ENCODE measurements at regions not wholly inside any gene's neighbourhood (a gene's known extent, or its start where the extent isn't known, plus 50 kb on each side); places are given as distances from the start of the nearest gene placed in this dataset.
"Not testable (repeated sequence)": the region's sequence is repeated elsewhere in the genome, so short reads cannot be mapped to it uniquely, and the experiment has no call there.

DNA sequence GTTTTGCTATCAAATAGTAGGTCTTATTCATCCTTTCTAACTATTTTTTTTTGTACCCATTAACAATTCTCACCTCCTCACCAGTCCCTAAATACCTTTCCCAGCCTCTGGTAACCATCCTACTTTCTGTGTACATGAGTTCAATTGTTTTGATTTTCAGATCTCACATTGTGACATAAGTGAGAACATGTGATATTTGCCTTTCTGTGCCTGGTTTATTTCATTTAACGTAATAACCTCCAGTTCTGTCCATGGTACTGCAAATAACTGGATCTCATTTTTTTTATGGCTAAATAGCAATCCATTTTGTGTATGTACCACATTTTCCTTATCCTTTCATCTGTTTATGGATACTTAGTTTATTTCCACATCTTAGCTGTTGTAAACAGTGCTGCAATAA is 181.9 kb upstream of the KIF2B start:
- in situ Hi-C loops (cut with HindIII; ENCODE audit: low sequenced_read_pairs), result no loop called here

DNA sequence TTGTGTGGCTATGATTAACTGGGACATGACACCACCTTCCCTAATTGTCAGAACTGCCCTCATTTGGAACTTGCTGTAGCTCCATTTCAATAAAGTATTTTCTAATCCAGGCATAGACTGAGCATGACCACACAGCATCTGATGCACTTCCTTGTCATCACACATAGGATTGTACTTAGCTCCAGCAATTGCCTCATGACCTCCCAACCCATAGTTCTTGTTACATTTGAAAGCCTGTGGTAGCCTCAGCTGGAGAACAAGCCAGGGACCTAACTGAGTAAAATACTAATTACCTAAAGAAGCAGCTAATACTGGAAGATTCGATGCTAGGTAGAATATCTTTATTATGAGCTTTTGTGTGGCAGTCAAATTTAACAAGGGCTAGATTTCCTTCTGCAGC is 187.3 kb upstream of the KIF2B start:
- in situ Hi-C loops (cut with HindIII; ENCODE audit: low sequenced_read_pairs), result no loop called here

DNA sequence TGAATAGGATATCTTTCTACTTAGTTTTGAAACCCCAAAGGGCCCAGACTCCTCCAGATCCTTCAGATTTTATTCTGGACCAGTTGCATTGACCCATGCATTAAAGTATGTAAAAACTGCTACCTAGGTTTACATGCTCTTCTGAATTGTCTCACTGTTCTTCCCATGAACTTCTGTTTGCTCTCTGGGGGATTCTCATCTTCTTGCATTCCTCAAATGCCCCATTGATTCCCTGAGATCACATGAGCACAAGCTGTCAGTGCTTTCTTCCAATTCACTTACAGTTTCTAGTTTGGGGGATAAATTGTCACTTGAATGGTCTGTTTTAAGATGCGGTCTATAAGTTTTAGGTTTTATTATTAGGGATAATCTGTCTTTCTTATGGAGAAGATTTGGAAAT is 188.9 kb upstream of the KIF2B start:
- in situ Hi-C loops (cut with HindIII; ENCODE audit: low sequenced_read_pairs), result no loop called here

DNA sequence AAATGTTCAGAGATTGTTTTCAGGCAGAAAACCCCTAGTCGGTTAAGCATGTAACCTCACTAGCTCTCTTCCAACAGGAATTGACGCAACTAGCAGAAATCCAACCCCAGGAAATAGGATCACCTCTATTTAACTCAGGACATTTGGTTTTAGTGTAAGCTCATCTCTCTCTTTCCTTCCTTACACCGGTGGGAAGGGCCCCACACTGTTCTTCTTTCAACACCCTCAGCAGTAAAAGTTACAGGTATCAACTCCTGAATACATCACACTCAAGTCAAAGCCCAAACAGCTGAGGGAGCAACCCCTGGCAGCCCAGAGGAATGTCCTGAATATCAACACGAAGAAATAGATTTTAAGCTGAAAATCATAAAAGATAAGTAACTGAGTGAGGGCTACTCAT is 191.2 kb upstream of the KIF2B start:
- in situ Hi-C loops (cut with HindIII; ENCODE audit: low sequenced_read_pairs), result no loop called here

DNA sequence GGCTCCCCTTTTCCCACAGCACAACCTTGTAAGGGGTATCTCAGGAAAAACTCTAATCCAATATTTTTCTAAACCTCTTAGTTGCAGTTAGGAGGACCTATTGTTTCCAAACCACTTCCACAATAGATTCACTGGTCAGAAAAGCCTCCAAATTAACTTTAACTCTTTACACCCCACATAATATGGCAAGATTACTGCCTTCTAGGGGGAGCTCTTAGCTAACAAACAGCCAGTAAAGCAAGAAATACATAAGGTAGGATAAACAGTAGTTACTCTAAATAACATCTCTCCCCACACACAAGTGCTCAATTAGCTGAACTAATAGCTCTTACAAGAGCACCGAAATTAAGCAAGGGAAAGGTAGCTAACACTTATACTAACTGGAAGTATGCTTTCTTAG is 192.1 kb upstream of the KIF2B start:
- in situ Hi-C loops (cut with HindIII; ENCODE audit: low sequenced_read_pairs), result no loop called here

DNA sequence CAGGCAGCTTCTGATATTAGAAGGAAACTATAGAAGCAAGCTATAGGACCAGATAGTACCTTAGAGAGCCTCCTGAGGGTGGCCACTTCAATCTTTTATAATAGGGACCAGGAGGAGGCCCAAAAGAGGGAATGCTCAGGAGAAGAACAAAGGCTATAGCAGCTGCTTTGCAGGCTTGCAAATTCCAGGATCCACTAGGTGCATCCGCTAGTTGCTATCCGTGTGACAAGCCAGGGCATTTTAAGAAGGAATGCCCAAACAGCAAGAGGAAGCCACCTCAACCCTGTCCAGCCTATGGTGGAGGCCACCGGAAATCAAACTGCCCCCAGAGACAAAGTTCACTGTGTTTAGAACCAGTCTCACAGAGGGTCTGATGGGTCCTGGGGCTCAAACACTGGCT is 192.6 kb upstream of the KIF2B start:
- in situ Hi-C loops (cut with HindIII; ENCODE audit: low sequenced_read_pairs), result no loop called here

DNA sequence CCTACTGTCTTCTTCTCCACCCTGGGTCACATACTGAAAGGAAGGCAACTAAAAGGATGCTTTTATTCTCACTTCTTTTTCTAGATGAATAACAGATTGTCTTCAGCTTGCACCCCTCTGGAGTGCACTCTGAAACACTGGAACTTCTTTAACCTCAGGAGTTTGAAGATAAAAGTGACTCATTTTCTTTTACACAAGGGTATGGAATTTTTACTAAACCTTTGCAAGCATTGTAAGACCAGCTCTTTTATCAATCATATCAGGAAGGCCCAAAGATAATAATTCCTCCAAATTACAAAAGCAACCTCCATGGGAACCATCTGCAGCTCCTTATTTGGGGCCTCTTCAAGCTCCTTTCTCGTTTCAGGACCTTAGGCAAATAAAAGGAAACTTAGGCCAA is 193.5 kb upstream of the KIF2B start:
- in situ Hi-C loops (cut with HindIII; ENCODE audit: low sequenced_read_pairs), result no loop called here

DNA sequence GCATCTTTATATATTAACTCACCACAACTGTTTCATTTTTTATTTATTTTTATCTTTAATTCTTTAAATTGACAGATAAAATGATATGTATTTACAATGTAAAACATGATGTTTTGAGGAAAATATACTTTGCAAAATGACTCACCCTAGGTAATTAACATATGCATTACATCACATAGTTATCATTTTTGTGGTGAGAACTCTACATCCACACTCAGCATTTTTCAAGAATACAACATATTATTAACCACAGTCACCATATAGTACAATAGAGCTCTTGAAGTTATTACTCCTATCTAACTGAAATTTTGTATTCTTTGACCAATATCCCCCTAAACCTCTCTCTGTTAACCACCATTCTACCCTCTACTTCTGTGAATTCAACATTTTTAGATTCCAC is 194.7 kb upstream of the KIF2B start:
- in situ Hi-C loops (cut with HindIII; ENCODE audit: low sequenced_read_pairs), result no loop called here

DNA sequence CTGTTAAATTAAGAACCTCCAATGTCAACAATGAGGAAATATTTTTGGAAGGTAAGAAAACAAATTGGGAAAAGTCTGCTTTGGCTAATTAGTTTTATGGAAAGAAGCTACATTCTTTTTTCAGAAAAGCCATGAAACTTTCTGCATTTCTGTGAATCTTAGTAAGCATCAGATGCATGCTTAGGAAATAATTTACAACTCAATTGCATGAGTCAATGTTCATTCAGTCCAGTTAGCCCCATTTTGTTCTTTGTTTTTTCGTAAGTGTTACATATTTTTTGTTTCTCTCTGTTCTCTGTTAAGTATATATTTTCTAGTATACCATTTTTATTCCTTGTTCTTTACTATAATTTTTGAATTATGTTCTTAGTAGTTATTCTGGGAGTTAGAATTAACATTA is 195.2 kb upstream of the KIF2B start:
- in situ Hi-C loops (cut with HindIII; ENCODE audit: low sequenced_read_pairs), result no loop called here

DNA sequence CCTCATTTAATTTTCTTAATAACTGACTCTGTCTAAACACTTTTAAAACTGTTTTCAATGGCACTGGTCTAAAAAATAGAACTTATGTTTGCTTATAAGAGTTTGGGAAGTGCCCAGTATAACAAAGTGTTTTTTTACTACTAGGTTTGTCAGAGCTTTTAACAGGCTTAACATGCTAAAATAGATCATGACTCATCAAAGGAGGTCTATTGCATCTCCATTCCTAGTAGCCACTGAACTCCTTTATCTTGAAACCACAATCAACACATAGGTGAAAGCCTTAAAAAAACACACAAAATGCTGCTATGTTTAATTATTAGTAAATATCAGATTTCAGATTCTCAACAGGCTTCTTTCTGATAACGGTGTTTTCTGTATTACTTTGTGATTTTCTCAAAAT is 196.4 kb upstream of the KIF2B start:
- in situ Hi-C loops (cut with HindIII; ENCODE audit: low sequenced_read_pairs), result no loop called here

DNA sequence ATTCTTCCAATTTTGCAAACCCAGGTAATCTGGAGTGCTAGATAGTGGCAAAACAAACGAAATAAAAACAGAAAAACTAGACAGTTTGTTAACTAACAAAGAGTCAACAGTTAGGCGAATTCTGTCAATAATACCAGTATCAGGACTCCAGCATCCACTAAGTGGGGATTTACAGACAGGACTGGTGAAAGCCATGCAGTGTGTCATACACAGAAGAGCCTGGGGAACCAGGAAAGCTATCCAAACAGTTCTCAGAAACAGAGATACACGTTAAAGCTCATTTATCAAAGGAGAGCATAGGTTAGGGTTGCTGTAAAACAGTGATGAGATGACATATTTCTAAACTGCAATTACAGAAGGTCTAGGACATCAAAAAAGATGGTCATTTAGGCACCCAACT is 203.7 kb upstream of the KIF2B start:
- in situ Hi-C loops (cut with HindIII; ENCODE audit: low sequenced_read_pairs), result no loop called here

DNA sequence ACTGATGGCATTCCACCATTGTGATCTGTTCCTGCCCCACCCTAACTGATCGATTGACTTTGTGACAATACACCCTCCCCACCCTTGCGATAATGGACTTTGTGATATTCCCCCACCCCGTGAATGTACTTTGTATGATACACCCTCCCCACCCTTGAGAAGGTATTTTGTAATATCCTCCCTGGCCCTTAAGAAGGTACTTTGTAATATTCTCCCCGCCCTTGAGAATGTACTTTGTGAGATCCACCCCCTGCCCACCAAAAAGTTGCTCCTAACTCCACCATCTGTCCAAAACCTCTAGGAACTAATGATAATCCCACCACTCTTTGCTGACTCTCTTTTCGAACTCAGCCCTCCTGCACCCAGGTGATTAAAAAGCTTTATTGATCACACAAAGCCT is 214.5 kb upstream of the KIF2B start:
- in situ Hi-C loops (cut with HindIII; ENCODE audit: low sequenced_read_pairs), result not testable (repeated sequence)

DNA sequence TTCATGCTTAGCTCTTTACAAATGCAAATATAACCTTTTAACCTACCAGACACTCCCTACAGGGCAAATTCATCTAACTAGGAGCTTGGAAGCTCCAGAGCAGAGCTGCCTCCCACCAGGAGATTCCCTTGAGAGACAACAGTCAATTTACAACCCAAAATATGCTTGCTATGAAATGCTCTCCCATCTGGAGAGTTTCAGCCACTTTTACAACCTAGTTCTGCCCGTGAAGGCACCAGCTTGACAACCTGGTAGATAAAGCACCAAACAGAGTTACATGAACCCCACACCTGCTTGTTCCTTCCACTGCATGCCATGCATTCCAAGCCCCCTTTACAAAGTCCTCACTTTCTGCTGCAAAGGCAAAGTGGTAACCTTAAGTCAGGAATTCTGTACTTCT is 215.3 kb upstream of the KIF2B start:
- in situ Hi-C loops (cut with HindIII; ENCODE audit: low sequenced_read_pairs), result no loop called here

DNA sequence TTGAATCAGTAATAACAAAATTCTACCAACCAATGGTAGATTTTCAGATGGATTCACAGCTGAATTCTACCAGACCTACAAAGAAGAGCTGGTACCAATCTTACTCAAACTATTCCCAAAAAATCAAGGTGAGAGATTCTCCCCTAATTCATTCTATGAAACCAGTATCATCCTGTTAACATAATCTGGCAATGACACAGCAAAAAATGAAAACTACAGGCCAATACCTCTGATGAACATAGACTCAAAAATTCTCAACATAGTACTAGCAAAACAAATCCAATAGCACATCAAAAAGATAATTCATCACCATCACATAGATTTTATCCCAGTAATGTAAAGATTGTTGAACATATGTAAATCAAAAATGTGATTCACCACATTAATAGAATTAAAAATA is 234.4 kb upstream of the KIF2B start:
- in situ Hi-C loops (cut with HindIII; ENCODE audit: low sequenced_read_pairs), result no loop called here

DNA sequence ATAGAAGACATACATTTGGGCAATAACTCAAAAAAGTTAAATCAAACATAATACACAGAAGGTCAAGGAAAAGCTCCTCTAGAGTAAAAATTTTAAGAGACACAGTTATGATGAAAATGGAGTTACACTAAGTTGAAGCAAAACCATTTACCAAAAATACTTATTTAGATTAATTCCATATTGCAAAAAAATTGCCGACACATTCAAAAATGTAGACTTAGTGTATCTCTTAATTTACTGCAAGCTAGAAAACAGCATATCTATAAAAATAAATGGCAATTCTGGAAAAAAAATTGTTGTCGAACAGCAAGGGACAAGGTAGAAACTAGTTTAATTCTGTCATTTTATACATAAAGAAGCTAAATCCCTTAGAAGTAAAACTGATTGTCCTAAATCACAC is 248.7 kb upstream of the KIF2B start:
- in situ Hi-C loops (cut with HindIII; ENCODE audit: low sequenced_read_pairs), result no loop called here

DNA sequence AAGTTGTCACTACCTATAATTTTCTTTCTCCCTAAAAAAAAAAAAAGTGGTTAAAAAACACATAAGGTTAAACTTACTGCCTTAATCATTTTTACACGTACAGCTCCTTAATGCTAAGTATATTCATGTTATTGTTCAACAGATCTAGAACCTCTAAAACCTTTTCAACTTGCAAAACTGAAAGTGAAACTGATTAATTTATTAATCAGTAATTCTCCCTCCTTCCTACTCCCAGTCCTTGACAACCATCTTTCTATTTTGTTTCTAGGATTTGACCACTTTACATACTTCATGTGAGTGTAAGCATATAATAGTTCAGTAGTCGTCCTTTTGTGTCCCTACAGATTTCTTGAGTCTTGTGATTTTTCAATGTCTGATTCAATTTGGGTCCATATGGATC is 251.4 kb upstream of the KIF2B start:
- in situ Hi-C loops (cut with HindIII; ENCODE audit: low sequenced_read_pairs), result no loop called here

DNA sequence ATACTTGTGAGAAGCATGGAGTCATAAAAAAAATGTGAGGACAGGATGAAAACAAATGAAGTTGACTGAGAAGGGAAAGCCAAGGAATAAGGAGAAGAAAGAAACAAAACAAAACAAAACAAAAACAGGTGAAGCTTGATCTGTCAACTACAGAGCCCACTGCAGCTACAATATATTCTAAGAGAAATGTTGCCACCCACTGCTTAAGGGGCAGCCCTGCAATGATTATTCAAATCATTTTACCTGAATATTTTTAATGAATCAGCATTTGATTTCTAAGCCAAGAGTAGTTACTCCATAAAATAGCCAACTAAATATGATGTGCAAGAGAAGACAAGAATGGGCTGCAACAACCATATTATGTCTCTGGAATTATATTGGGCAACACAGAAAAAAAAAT is 252.0 kb upstream of the KIF2B start:
- in situ Hi-C loops (cut with HindIII; ENCODE audit: low sequenced_read_pairs), result no loop called here

DNA sequence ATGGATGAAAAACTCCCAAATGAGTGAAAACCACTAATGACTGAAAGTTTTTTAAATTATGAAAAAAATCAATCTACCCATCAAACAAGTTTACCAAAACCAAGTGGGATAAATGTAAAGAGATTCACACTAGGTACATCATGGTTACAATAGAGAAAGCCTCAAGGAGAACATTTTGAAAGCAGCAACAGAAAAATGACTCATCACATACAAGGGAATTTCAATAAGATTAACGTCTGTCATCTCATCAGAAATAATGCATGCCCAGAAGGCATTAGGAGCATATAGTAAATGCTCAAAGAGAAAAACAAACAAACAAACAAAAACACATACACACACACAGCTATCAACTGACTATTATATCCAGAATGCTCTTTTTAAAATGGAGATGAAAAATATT is 261.8 kb upstream of the KIF2B start:
- in situ Hi-C loops (cut with HindIII; ENCODE audit: low sequenced_read_pairs), result no loop called here

DNA sequence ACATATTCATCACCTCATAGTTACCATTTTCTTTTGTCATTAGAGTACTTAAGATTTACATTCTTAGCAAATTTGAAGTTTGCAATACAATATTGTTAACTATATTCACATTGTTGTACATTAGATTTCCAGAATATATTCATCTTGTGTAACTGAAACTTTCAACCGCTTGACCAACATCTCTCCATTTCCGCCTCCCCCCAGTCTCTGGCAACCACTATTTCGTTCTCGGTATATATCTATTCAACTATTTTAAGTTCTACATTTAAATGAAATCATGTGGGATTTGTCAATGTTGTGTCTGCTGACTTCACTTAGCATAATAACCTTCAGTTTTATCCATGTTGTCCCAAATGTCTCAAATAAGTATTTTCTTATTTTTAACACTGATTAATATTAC is 274.5 kb upstream of the KIF2B start:
- in situ Hi-C loops (cut with HindIII; ENCODE audit: low sequenced_read_pairs), result no loop called here

DNA sequence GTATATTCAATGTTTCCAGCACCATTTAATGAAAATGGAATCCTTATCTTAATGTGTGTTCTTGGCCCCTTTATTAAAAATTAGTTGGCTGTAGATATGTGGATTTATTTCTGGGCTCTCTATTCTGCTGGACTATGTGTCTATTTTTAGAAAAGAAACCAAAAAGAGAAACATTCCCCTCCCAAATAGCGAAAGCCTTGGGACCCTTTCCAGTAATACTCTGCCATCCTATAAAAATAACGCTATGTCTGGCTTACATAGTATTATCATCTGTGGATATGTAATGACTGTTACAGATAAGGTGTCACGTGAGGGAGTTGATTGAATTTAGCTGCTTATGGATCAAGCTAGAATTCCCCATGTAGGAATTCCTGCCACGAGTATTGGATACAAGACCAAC is 279.3 kb upstream of the KIF2B start:
- in situ Hi-C loops (cut with HindIII; ENCODE audit: low sequenced_read_pairs), result no loop called here

DNA sequence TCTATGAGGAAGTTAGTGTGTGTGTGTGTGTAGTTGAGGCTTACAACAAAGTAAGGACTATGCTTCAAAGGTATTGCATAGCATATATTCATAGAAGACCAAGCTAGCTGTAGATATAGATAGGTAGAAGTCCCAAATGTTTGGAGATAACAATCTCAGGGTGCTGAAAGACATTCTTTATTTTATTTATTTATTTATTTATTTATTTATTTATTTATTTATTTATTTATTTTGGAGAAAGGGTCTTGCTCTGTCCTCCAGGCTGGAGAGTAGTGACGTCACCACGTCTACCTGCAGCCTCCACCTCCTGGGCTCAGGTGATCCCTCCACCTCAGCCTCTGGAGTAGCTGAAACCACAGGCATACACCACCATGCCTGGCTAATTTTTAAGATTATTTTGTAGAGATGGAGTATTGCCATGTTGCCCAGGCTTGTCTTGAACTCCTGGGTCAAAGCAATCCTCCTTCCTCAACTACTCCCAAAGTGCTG is 284.6 kb upstream of the KIF2B start:
- in situ Hi-C loops (cut with HindIII; ENCODE audit: low sequenced_read_pairs), result no loop called here

DNA sequence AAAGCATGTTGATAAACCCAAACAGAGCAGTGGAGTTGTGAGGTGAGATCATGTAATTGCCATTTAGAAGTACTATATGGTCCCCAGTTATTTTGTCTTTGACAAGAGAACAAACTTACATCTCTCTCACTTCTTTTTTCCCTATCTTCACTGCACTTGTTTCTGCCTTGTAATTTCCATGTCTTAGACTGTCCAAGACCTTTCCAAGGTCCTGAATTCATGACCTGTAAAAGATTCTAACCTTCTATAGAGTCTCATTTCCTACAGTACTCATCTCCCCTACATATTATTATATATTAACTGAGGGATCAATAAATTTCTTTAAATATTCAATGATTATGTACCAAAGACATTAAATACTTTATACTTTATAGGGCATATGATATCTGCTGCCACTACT is 295.3 kb upstream of the KIF2B start:
- in situ Hi-C loops (cut with HindIII; ENCODE audit: low sequenced_read_pairs), result no loop called here

DNA sequence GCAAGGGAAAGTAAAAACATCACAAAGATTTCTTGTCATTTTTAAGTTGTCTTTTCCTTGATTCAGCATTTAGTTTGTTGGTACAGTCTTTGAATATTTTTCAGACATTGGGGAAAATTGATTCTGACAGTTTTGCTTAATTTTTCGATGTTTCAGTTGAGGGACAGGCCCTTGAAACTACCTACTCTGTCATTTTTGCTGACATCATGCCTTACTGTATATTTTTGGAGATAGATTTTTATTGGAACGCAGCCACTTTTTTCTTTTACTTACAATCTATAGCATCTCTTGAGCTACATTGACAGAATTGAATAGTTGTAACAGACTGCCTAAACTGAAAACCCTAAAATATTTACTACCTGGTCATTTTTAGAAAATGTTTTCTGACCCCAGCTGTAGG is 297.1 kb upstream of the KIF2B start:
- in situ Hi-C loops (cut with HindIII; ENCODE audit: low sequenced_read_pairs), result no loop called here

DNA sequence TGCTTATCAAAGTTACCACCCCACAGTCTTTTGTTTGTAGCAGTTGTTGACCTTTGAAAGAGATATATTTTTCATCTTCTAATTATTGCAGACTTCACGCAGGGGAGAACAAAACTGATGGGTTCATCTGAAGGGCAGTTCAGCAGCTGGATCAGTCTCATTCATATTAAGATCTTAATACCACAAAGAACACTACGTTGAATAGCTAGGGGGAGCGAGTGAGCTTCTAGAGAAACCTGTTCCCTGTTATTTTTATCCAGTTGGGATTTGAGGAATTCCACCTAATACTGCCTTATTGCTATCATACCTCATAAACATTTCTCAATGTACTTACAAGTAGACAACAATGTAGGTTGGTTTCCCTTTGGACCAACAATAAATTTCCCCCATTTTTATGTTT is 306.1 kb upstream of the KIF2B start:
- in situ Hi-C loops (cut with HindIII; ENCODE audit: low sequenced_read_pairs), result no loop called here
